ENCODE measurements at regions not wholly inside any gene's neighbourhood (a gene's known extent, or its start where the extent isn't known, plus 50 kb on each side); places are given as distances from the start of the nearest gene placed in this dataset.
"Not testable (repeated sequence)": the region's sequence is repeated elsewhere in the genome, so short reads cannot be mapped to it uniquely, and the experiment has no call there.

DNA sequence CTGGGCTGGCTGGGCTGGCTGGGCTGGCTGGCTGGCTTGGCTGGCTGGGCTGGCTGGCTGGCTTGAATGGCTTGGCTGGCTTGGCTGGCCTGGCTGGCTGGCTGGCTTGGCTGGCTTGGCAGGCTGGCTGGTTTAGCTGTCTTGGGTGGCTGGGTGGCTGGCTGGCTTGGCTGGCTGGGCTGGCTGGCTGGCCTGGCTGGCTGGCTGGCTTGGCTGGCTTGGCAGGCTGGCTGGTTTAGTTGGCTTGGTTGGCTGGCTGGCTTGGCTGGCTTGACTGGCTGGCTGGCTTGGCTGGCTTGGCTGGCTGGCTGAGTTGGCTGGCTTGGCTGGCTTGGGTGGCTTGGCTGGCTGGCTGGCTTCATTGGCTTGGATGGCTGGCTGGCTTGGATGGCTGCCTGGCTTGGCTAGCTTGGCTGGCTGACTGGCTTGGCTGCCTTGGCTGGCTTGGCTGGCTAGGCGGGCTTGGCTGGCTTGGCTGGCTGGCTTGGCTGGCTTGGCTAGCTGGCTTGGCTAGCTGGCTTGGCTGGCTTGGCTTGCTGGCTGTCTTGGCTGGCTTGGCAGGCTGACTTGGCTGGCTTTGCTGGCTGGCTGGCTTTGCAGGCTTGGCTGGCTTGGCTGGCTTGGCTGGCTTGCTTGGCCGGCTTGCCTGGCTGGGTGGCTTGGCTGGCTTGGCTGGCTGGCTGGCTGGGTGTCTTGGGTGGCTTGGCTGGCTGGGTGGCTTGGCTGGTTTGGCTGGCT, 2807.2 kb downstream of the RPIA start:
- H3K36me3 ChIP-seq (ENCODE audit: control insufficient read depth, insufficient read depth, low read length); H3K4me3 ChIP-seq (ENCODE audit: extremely low read depth, insufficient read depth, low read length, poor library complexity, severe bottlenecking); H3K4me1 ChIP-seq (ENCODE audit: control insufficient read depth, insufficient read depth, low read length, poor library complexity, severe bottlenecking); H3K27ac ChIP-seq (ENCODE audit: low read depth, low read length, severe bottlenecking); H3K9me3 ChIP-seq (ENCODE audit: control insufficient read depth, low read length): not testable (repeated sequence)
- 75 to 88% methylated on average over 2 of the region's 2 CpGs for WGBS, 2 experiments (ENCODE audit: insufficient coverage in 2 of 2)

DNA sequence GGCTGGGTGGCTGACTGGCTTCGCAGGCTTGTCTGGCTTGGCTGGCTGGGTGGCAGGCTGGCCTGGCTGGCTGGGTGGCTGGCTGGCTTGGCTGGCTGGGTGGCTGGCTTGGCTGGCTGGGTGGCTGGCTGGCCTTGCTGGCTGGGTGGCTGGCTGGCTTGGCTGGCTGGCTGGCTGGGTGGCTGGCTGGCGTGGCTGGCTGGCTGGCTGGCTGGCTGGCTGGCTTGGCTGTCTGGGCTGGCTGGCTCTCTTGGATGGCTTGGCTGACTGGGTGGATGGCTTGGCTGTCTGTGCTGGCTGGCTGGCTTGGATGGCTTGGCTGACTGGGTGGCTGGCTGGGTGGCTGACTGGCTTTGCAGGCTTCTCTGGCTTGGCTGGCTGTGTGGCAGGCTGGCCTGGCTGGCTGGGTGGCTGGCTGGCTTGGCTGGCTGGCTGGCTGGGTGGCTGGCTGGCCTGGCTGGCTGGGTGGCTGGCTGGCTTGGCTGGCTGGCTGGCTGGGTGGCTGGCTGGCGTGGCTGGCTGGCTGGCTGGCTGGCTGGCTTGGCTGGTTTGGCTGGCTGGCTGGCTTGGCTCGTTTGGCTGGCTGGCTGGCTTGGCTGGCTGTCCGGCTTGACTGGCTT, 2808.1 kb downstream of the RPIA start:
- H3K9me3 ChIP-seq (ENCODE audit: control insufficient read depth, low read length); H3K36me3 ChIP-seq (ENCODE audit: control insufficient read depth, insufficient read depth, low read length); H3K27ac ChIP-seq (ENCODE audit: low read depth, low read length, severe bottlenecking); H3K4me3 ChIP-seq (ENCODE audit: extremely low read depth, insufficient read depth, low read length, poor library complexity, severe bottlenecking); H3K4me1 ChIP-seq (ENCODE audit: control insufficient read depth, insufficient read depth, low read length, poor library complexity, severe bottlenecking): not testable (repeated sequence)
- 68 to 85% methylated on average over 4 of the region's 5 CpGs for WGBS, 2 experiments (ENCODE audit: insufficient coverage in 2 of 2)

- not testable (repeated sequence) for H3K9me3 ChIP-seq (ENCODE audit: control insufficient read depth, low read length); H3K27ac ChIP-seq (ENCODE audit: low read depth, low read length, severe bottlenecking); H3K4me1 ChIP-seq (ENCODE audit: control insufficient read depth, insufficient read depth, low read length, poor library complexity, severe bottlenecking); H3K4me3 ChIP-seq (ENCODE audit: extremely low read depth, insufficient read depth, low read length, poor library complexity, severe bottlenecking); H3K36me3 ChIP-seq (ENCODE audit: control insufficient read depth, insufficient read depth, low read length)
- 86 to 90% methylated on average over 4 to 6 of the region's 6 CpGs for WGBS, 2 experiments (ENCODE audit: insufficient coverage in 2 of 2)
Measured at GRCh38 chr2:91500246-91500977, 2808.9 kb downstream of the RPIA start.

DNA sequence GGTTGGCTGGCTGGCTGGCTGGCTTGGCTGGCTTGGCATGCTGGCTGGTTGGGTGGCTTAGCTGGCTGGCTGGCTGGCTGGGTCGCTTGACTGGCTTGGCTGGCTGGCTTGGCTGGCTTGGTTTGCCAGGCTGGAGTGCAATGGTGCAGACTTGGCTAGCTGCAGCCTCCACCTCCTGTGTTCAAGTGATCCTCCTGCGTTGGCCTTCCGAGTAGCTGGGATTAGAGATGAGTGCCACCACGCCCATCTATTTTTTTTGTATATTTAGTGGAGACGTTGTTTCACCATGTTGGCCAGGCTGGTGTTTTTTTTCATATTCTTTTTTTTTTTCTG, 2809.5 kb downstream of the RPIA start:
- H3K27ac ChIP-seq (ENCODE audit: low read depth, low read length, severe bottlenecking); H3K4me3 ChIP-seq (ENCODE audit: extremely low read depth, insufficient read depth, low read length, poor library complexity, severe bottlenecking); H3K4me1 ChIP-seq (ENCODE audit: control insufficient read depth, insufficient read depth, low read length, poor library complexity, severe bottlenecking); H3K36me3 ChIP-seq (ENCODE audit: control insufficient read depth, insufficient read depth, low read length); H3K9me3 ChIP-seq (ENCODE audit: control insufficient read depth, low read length): not testable (repeated sequence)
- 88% methylated on average over 1 of the region's 5 CpGs; no CpG with 5 or more reads in 1 of the 2 experiments for WGBS, 2 experiments (ENCODE audit: insufficient coverage in 2 of 2)

- WGBS, 2 experiments (ENCODE audit: insufficient coverage in 2 of 2), result no CpG with 5 or more reads among the region's 17 CpGs
- not testable (repeated sequence) for H3K9me3 ChIP-seq (ENCODE audit: control insufficient read depth, low read length); H3K4me1 ChIP-seq (ENCODE audit: control insufficient read depth, insufficient read depth, low read length, poor library complexity, severe bottlenecking); H3K4me3 ChIP-seq (ENCODE audit: extremely low read depth, insufficient read depth, low read length, poor library complexity, severe bottlenecking); H3K27ac ChIP-seq (ENCODE audit: low read depth, low read length, severe bottlenecking); H3K36me3 ChIP-seq (ENCODE audit: control insufficient read depth, insufficient read depth, low read length)
Measured at GRCh38 chr2:91501481-91502080, 2810.1 kb downstream of the RPIA start.

DNA sequence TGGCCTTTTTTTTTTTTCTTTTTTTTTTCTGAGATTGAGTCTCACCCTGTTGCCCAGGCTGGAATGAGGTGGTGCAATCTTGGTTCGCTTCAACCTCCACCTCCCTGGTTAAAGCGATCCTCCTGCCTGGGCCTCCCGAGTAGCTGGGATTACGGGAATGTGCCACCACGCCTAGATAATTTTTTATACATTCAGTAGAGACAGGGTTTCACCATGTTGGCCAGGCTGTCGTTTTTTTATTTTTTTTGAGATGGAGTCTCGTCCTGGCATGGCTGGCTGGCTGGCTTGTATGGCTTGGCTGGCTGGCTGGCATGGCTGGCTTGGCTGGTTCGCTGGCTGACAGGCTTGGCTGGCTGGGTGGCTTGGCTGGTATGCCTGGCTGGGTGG, 2812.1 kb downstream of the RPIA start:
- not testable (repeated sequence) for H3K36me3 ChIP-seq (ENCODE audit: control insufficient read depth, insufficient read depth, low read length); H3K9me3 ChIP-seq (ENCODE audit: control insufficient read depth, low read length); H3K4me3 ChIP-seq (ENCODE audit: extremely low read depth, insufficient read depth, low read length, poor library complexity, severe bottlenecking); H3K27ac ChIP-seq (ENCODE audit: low read depth, low read length, severe bottlenecking); H3K4me1 ChIP-seq (ENCODE audit: control insufficient read depth, insufficient read depth, low read length, poor library complexity, severe bottlenecking)
- WGBS, 2 experiments (ENCODE audit: insufficient coverage in 2 of 2), result 71% methylated on average over 1 of the region's 8 CpGs; no CpG with 5 or more reads in 1 of the 2 experiments

DNA sequence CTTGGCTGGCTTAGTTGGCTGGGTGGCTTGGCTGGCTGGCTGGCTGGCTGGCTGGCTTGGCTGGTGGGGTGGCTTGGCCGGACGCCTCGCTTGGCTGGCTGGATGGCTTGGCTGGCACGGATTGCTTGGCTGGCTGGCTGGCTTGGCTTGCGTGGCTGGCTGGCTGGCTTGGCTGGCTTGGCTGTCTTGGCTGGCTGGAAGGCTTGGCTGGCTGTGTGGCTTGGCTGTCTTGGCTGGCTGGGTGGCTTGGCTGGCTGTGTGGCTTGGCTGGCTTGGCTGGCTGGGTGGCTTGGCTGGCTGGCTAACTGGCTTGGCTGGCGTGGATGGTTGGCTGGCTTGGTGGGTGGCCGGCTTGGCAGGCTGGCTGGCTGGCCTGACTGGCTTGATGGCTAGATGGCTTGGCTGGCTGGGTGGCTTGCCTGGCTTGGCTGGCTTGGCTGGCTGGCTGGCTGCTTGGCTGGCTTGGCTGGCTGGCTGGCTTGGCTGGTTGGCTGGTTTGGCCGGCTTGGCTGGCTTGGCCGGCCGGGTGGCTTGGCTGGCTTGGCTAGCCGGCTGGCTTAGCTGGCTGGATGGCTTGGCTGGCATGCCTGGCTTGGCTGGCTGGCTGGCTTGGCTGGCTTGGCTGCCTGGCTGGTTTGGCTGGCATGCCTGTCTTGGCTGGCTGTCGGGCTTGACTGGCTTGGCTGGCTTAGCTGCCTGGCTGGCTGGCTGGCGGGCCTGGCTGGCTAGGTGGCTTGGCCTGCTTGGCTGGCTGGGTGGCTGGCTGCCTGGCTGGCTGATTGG, 2812.7 kb downstream of the RPIA start:
- H3K9me3 ChIP-seq (ENCODE audit: control insufficient read depth, low read length); H3K36me3 ChIP-seq (ENCODE audit: control insufficient read depth, insufficient read depth, low read length); H3K4me3 ChIP-seq (ENCODE audit: extremely low read depth, insufficient read depth, low read length, poor library complexity, severe bottlenecking); H3K27ac ChIP-seq (ENCODE audit: low read depth, low read length, severe bottlenecking); H3K4me1 ChIP-seq (ENCODE audit: control insufficient read depth, insufficient read depth, low read length, poor library complexity, severe bottlenecking): not testable (repeated sequence)
- 90 to 96% methylated on average over 5 of the region's 13 CpGs for WGBS, 2 experiments (ENCODE audit: insufficient coverage in 2 of 2)

- not testable (repeated sequence) for H3K9me3 ChIP-seq (ENCODE audit: control insufficient read depth, low read length); H3K4me3 ChIP-seq (ENCODE audit: extremely low read depth, insufficient read depth, low read length, poor library complexity, severe bottlenecking); H3K4me1 ChIP-seq (ENCODE audit: control insufficient read depth, insufficient read depth, low read length, poor library complexity, severe bottlenecking); H3K36me3 ChIP-seq (ENCODE audit: control insufficient read depth, insufficient read depth, low read length); H3K27ac ChIP-seq (ENCODE audit: low read depth, low read length, severe bottlenecking)
- no CpG with 5 or more reads among the region's 4 CpGs for WGBS, 2 experiments (ENCODE audit: insufficient coverage in 2 of 2)
Measured at GRCh38 chr2:91508816-91509215, 2817.3 kb downstream of the RPIA start.

GRCh38 chr2:91509276-91509675, 2817.8 kb downstream of the RPIA start:
- not testable (repeated sequence) for H3K4me3 ChIP-seq (ENCODE audit: extremely low read depth, insufficient read depth, low read length, poor library complexity, severe bottlenecking); H3K9me3 ChIP-seq (ENCODE audit: control insufficient read depth, low read length); H3K27ac ChIP-seq (ENCODE audit: low read depth, low read length, severe bottlenecking); H3K4me1 ChIP-seq (ENCODE audit: control insufficient read depth, insufficient read depth, low read length, poor library complexity, severe bottlenecking); H3K36me3 ChIP-seq (ENCODE audit: control insufficient read depth, insufficient read depth, low read length)
- no CpG with 5 or more reads among the region's 4 CpGs for WGBS, 2 experiments (ENCODE audit: insufficient coverage in 2 of 2)

DNA sequence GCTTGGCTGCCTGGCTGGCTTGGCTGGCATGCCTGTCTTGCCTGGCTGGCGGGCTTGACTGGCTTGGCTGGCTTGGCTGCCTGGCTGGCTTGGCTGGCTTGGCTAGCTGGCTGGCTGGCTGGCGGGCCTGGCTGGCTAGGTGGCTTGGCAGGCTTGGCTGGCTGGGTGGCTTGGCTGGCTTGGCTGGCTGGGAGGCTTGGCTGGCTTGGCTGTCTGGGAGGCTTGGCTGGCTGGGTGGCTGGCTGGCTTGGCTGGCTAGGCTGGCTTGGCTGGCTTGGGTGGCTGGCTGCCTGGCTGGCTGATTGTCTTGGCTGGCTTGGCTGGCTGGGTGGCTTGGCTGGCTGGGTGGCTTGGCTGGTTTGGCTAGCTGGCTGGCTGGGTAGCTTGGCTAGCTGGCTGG, 2819.7 kb downstream of the RPIA start:
- not testable (repeated sequence) for H3K36me3 ChIP-seq (ENCODE audit: control insufficient read depth, insufficient read depth, low read length); H3K27ac ChIP-seq (ENCODE audit: low read depth, low read length, severe bottlenecking); H3K4me3 ChIP-seq (ENCODE audit: extremely low read depth, insufficient read depth, low read length, poor library complexity, severe bottlenecking); H3K4me1 ChIP-seq (ENCODE audit: control insufficient read depth, insufficient read depth, low read length, poor library complexity, severe bottlenecking); H3K9me3 ChIP-seq (ENCODE audit: control insufficient read depth, low read length)
- 88 to 96% methylated on average over 2 of the region's 2 CpGs for WGBS, 2 experiments (ENCODE audit: insufficient coverage in 2 of 2)

All from mesodermal cell (in vitro differentiated cells).